ENCODE measurements at regions not wholly inside any gene's neighbourhood (a gene's known extent, or its start where the extent isn't known, plus 50 kb on each side); places are given as distances from the start of the nearest gene placed in this dataset.
A peak's percentile ranks its signal among the peaks of the same experiment; 100 is the strongest.

DNA sequence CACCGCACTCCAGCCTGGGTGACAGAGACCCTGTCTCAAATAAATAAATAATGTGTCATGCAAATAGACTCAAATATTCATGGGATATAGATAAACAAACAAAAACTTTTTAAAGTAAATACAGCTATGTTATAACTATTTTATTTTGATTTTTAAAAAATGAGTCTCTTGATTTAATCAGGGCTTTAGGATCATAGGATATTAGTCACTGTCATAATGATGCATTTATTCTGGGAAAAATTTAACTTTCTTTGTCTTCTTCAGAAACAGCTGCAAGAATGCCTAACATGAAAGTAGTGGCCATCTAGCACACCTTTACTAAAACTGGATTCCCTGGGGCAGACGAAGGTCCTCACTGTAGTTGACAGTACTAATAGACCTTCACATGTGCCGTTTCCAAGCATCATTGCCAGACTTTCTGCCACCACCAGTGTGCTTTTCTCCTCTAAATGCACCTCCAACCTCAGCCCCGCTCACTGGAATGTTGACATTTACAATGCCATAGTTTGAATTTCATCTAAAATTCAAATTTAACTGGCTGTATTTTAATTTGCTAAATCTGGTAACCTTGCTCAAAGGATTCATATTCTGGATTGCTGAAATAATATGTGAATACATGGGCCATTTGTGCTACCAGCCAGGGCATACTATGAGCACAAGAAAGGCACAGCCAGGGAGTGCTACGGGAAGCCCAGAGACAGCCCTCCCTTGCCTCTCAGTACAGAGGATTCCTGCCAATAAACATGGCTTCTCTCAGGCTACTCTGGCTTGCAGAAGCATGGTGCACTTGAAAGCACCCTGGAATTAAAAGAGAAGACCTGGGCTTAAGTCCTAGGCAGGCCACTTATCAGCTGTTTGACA lies 63.4 kb upstream of the ADO start:
- FAIRE-seq = no peak
- TF ChIP-seq POLR2AphosphoS5 (IDR thresholded peaks at IDR 0.05; ENCODE audit: low read depth, low read length) = no peak
- TF ChIP-seq POLR2A (IDR thresholded peaks at IDR 0.05; ENCODE audit: low read depth, low read length) = no peak
- no peak for TF ChIP-seq TAF1 (IDR thresholded peaks at IDR 0.05; ENCODE audit: borderline replicate concordance, low read depth, low read length)
- no peak for DNase-seq (ENCODE audit: insufficient read length)

DNA sequence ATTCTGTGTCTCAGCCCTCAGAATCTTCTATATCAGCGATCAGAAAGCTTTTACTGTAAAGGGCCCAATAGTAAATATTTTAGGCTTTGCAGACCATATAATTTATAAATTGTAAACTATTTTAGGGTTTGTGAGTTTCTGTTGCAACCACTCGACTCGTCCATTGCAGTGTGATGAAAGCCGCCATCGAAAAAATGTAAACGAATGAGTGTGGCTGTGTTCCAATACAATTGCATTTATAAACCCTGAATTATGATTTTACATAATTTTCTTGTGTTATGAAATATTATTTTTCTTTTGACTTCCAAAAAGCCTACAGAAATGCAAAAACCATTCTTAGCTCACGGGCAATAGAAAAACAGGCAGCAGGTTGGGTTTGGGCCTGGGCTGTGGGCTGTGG lies 62.5 kb upstream of the ADO start:
- no peak for DNase-seq (ENCODE audit: insufficient read length)
- TF ChIP-seq TAF1 (IDR thresholded peaks at IDR 0.05; ENCODE audit: borderline replicate concordance, low read depth, low read length) (no peak), POLR2AphosphoS5 (IDR thresholded peaks at IDR 0.05; ENCODE audit: low read depth, low read length) (no peak), POLR2A (IDR thresholded peaks at IDR 0.05; ENCODE audit: low read depth, low read length) (no peak)
- peak; percentile 65 for FAIRE-seq

DNA sequence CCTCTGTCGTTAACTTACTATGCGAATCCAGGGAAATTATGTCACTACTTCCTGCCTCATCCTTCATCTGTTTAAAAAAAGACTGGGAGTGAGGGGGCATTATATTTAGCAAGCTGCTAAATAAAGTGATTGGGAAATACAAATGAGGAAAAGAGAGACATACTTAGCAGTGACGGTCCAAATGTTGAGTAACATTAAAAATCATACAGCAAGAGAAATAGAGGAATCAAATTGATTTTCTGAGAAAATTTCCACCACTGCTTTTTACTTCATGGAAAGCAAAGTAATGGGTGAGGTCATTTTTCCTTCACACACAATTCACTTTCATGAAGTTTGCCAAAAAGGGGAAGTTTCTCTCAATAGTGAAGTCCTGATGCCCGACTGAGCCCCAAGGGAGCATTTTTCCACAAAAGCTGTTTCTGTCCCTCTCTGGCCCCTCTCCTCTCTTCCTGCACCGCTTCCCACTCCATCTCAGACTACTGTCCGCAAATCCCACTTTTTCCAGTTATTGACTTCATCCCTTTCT lies 61.9 kb upstream of the ADO start:
- peak; percentile 70 for FAIRE-seq
- TF ChIP-seq TAF1 (IDR thresholded peaks at IDR 0.05; ENCODE audit: borderline replicate concordance, low read depth, low read length) (no peak), POLR2AphosphoS5 (IDR thresholded peaks at IDR 0.05; ENCODE audit: low read depth, low read length) (no peak), POLR2A (IDR thresholded peaks at IDR 0.05; ENCODE audit: low read depth, low read length) (no peak)

DNA sequence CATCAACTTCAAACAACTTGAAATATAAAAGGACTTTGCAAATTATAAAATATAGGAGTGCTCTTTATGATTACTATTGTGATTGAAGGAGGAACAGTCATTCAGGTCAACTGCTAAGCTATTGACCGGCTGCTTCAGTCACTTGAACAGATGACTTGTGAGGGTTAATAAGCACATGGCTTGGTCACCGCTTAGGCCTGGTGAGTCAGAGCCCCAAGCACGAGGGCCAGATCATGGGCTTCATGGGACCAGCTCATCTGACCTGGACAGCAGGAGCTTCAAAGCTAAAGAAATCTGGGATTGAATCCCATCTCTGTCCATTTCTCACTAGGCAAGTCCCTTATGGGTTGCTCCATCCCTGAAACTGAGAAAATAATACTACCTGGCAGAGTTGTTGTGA lies 60.4 kb upstream of the ADO start:
- no peak for TF ChIP-seq POLR2A (IDR thresholded peaks at IDR 0.05; ENCODE audit: low read depth, low read length)
- TF ChIP-seq POLR2AphosphoS5 (IDR thresholded peaks at IDR 0.05; ENCODE audit: low read depth, low read length) = no peak
- TF ChIP-seq TAF1 (IDR thresholded peaks at IDR 0.05; ENCODE audit: borderline replicate concordance, low read depth, low read length) = no peak
- no peak for FAIRE-seq
- no peak for DNase-seq (ENCODE audit: insufficient read length)

More for the DNA sequence above, 61.9 kb upstream of the ADO start:
- no peak for DNase-seq (ENCODE audit: insufficient read length)

DNA sequence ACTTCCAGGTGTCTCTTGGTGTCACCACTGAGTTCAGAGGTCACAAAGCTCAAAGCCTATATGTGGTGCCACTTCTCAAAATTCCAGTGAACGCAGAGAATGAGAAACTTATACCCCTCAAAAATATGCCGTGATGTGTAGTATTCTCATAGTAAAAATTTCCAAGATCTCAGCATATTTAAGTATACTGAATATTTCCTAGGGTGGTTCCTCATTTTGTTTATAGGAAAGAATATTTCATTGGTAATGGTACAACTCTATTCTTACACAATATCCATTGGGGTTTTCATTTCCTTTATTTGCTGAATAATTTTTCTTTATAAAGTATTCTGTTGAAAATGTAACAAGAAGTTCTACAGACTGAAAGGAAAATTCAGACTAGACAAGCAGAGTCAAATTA lies 58.9 kb upstream of the ADO start:
- DNase-seq (ENCODE audit: insufficient read length) (no peak), FAIRE-seq (no peak)
- no peak for TF ChIP-seq POLR2A (IDR thresholded peaks at IDR 0.05; ENCODE audit: low read depth, low read length)
- no peak for TF ChIP-seq TAF1 (IDR thresholded peaks at IDR 0.05; ENCODE audit: borderline replicate concordance, low read depth, low read length)
- TF ChIP-seq POLR2AphosphoS5 (IDR thresholded peaks at IDR 0.05; ENCODE audit: low read depth, low read length) = no peak

DNA sequence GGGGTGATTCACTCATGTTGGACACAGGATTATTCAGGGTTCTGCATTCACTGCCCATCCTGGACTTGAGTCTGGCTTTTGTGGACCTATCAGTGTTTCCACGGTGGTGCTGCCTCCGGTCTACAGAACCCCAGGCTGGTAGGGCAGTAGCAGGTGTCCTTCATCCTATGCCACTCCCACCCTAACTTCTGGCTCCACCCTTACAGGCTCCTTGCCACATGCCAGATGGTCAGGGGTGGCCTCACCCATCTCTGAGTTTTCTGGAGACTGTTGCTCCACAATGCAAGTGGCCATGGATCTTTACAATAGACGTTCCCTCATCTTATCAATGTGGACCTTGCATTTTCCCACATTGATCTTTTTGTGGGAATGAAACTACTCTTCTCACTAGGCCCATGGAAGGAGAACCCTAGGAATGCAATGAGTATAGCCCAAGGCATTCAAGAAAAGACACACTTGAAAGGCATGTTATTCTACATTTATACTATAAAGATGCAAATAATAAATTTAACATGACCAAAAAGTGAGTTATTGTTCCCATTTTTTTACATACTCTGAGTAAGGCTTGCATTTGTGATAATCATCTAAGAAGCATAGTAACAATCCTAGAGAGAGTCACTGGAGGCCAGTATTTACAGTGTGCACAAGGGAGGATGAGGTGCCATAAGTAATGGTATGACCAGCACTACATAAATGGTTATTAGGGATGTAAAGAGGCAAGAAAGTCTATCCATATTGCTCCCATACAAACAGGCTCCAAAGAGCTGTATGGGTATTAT lies 57.4 kb upstream of the ADO start:
- FAIRE-seq (no peak), DNase-seq (ENCODE audit: insufficient read length) (no peak)
- TF ChIP-seq POLR2AphosphoS5 (IDR thresholded peaks at IDR 0.05; ENCODE audit: low read depth, low read length) (no peak), TAF1 (IDR thresholded peaks at IDR 0.05; ENCODE audit: borderline replicate concordance, low read depth, low read length) (no peak), POLR2A (IDR thresholded peaks at IDR 0.05; ENCODE audit: low read depth, low read length) (no peak)

DNA sequence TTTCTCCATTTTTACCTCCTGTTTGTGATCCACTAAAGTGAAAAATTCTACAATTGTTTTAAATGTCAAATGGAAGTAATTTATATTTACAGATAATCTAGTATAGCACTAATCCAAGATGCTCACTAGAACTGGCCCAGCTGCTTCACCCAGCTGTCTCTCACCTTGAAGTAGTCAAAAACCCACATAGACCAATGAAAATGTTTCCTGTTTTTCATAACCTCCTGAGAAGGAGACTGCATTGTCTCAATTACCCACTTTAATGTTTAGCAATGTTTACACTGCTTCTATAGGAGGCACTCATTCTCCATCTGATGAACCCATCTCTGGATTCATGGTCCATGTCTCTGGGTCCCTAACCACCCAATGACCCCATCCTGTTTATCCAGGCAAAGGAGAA lies 56.1 kb upstream of the ADO start:
- TF ChIP-seq POLR2AphosphoS5 (IDR thresholded peaks at IDR 0.05; ENCODE audit: low read depth, low read length) = no peak
- TF ChIP-seq TAF1 (IDR thresholded peaks at IDR 0.05; ENCODE audit: borderline replicate concordance, low read depth, low read length) = no peak
- no peak for TF ChIP-seq POLR2A (IDR thresholded peaks at IDR 0.05; ENCODE audit: low read depth, low read length)
- DNase-seq (ENCODE audit: insufficient read length) (no peak), FAIRE-seq (no peak)

DNA sequence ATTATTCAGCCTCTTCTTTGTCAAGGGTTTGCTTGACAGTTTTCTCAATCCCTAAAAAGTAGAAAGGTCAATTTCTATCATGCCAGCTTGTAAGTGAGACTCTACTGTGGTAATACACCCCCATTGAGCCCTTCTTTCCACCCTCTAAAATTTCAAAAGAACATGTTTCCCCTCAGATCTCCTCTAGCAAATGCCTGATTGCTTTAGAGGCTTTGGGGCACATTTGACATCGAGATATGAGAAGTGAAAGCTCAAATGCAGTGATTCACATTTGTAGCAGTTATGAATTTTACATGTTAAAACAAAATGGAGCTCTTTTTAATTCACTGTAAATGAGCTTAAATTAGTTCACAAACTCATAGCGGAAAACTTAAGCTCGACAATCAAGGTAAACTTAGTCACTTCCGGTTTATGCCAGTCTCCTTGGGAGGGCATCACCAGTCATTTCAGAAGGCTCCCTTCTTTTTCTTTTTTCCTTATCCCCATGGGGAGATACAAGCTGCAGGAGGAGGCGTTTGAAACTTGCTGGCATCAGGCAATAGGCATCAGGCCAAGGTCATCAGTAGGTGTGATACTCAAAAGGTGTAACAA lies 55.3 kb upstream of the ADO start:
- TF ChIP-seq POLR2A (IDR thresholded peaks at IDR 0.05; ENCODE audit: low read depth, low read length) = no peak
- TF ChIP-seq POLR2AphosphoS5 (IDR thresholded peaks at IDR 0.05; ENCODE audit: low read depth, low read length) = no peak
- TF ChIP-seq TAF1 (IDR thresholded peaks at IDR 0.05; ENCODE audit: borderline replicate concordance, low read depth, low read length) = no peak
- FAIRE-seq = peak; percentile 44
- no peak for DNase-seq (ENCODE audit: insufficient read length)
